HG03095 (cell line): ENCODE measurements at regions not wholly inside any gene's neighbourhood (a gene's known extent, or its start where the extent isn't known, plus 50 kb on each side); places are given as distances from the start of the nearest gene placed in this dataset.
"Not testable (repeated sequence)": the region's sequence is repeated elsewhere in the genome, so short reads cannot be mapped to it uniquely, and the experiment has no call there.

Source experiments
- ATAC-seq: cut with Tn5 transposase; IDR thresholded peaks from one replicate; pipeline ENCODE4 v1.9.1; 2021; ENCODE audit warnings: moderate library complexity; ENCODE audit not compliant: unreplicated experiment

DNA sequence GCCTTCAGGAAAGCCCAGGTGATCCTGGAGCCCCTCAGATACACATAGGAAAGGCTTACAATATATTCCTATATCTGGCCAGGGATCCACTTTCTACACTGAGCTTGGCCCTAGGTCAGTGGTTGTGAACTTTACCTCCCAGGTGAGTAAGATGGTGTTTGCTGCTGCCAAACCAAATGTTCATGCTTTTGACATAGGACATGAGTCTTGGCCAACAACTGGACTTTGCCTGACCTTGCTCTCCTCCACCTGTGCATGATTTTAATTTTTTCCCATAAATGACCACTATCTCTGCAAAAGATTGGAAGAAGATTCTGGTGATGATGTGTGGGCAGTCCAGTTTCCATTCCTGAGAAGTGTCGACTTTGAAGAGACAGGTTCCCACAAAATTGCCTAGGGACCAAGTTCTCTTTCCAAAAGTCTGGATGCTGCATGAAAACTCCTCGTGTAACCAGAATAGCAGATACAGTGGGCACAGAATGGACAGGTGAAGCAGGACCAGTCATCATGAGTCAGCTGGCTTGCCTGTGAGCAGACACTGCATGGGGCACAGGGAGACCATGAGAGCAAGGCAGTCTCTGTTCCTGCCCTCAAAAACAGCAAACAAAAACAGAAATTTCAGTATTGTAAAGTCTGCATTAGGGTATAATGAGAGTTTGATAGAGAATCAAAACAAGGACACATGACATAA, 226.4 kb upstream of the MON1B start:
- no peak for ATAC-seq

GRCh38 chr16:76970087-76970744, 220.8 kb upstream of the MON1B start:
- no peak for ATAC-seq

- ATAC-seq = no peak
Measured at GRCh38 chr16:76970745-76971099, 220.3 kb upstream of the MON1B start.

DNA sequence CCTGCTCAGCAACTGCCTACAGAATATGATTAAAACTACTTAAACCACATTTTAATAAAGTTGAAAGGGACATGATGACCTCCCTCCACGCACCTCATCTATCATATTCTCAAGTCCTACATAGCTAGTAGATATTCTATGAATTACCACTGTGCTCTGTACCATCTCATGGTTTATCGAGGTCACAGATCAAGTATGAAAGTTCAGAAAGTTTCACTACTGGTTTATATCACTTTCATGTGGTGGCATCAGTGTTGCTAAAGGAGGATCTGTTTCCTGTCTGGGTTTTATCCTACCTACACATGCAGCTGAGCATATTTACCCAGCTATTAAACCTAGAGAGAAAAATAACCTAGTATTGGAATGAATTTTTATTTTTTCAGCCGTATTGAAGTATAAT, 214.9 kb upstream of the MON1B start:
- ATAC-seq = peak; percentile 90

DNA sequence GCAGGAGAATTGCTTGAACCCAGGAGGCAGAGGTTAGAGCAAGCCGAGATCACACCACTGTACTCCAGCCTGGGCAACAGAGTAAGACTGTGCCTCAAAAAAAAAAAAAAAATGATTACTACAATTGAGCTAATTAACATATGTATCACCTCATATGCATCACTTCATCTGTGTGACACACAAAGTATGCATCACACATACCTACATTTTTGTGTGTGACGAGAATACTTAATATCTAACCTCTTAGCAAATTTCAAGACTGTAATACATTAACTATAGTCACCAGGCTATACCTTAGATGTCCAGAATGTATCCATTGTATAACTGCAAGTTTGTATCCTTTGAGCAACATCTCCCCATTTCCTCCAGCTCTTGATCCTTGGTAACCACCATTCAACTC, 214.2 kb upstream of the MON1B start:
- no peak for ATAC-seq

DNA sequence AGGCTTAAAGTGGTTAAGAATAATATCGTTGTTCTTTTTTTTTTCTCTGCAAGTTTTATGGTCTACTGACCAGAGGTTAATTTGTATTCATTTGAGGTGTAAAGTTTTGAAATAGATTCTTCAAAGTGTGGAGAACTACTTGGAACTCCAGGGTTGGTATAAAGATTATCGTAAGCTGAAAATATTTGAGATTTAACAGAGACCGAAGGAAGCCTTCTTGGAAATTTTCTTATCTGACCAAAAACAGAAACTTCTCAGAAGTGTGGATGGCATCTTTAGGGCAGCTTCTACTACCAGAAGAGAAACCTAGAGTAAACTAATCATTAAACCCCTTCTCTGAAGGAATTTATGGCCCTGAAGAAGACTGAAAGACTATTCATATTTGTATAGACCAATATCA, 206.8 kb upstream of the MON1B start:
- no peak for ATAC-seq

DNA sequence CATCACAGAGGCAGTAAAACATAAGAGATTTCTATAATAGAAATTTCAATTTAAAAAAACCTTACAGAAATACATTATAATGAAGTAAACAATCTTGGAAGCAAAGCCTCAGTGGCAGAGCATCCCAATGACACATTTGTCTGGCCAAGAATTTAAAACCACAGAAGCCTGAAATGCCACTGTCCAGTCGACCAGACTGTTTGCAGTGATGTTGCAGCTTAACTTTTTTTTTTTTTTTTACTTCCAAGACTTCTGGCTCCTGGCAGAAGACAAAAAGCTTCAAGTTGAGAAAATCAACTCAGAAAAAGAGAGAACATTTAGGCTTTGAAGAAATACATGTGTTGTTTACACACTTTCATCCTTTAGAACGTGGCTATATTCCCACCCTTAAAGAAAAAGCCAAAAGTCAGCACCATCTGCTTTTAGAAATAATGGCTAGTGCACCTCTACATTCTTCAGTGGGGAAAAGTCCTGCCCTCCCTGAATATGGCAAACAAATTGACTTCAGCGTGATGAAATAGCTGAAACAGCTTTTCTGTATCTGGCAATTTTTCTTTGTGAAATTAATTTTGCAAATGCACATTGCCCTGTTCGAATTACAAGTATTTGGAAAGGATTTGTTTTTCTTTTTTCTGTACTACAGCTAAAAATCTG, 205.5 kb upstream of the MON1B start:
- no peak for ATAC-seq

DNA sequence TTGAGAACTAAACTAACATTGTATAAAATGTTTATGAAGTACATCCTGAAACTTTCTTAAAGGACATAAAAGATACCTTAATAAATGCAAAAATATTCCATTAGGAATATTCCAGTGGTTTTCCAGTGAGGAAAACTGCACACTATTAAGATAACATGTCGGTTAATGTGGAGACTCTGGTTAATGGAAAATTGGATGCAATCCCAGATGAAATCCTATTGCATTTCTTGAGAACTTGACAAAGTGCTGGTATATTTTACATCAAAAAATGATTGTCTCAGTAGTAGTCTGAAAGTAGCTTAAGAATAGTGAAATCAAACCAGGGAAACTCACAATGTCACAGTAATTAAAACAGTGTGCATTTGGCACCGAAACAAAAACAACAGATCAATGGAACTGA, 202.5 kb upstream of the MON1B start:
- ATAC-seq = no peak

GRCh38 chr16:77002644-77003043, 188.3 kb upstream of the MON1B start:
- ATAC-seq = no peak

DNA sequence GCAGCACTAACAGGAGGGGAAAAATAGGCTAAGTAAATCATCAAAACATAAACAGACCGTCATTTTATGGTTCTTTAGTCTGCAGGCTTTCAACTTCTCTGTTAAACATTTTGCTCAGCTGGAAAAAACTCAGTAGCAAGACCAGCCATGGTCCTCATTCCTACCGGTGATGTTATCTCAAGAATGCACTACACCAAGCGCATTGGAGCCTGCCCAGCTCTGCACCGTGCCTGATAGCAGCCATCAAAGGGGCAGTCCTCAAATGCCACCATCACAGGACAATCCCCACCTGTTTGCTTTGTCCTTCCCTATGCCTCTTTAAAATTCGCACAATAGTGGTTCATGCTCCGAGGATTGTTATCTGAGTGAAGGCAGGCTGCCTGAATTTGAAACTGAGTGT, 181.5 kb upstream of the MON1B start:
- no peak for ATAC-seq

- no peak for ATAC-seq
Measured at GRCh38 chr16:77014441-77014840, 176.5 kb upstream of the MON1B start.

DNA sequence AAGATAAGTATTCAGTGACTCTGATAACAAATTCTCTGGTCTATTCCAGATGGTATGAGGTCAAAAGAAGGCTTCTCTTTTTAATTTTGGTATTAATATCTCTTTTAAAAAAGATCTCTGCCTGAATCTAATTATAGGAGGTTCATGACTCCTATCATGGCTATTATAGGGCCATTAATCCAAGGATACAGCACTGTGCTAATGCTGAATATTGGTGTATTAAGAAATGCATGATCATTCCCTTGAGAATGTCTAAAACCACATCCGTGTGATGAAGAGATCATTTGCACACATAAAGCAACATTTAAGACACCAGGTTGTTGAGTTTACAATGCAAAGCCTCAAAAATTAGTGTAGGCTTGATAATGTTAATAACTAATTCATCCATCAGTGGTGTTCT, 160.4 kb upstream of the MON1B start:
- ATAC-seq = no peak

GRCh38 chr16:77033516-77033915, 157.5 kb upstream of the MON1B start:
- ATAC-seq = no peak

GRCh38 chr16:77035361-77035760, 155.6 kb upstream of the MON1B start:
- ATAC-seq = no peak

DNA sequence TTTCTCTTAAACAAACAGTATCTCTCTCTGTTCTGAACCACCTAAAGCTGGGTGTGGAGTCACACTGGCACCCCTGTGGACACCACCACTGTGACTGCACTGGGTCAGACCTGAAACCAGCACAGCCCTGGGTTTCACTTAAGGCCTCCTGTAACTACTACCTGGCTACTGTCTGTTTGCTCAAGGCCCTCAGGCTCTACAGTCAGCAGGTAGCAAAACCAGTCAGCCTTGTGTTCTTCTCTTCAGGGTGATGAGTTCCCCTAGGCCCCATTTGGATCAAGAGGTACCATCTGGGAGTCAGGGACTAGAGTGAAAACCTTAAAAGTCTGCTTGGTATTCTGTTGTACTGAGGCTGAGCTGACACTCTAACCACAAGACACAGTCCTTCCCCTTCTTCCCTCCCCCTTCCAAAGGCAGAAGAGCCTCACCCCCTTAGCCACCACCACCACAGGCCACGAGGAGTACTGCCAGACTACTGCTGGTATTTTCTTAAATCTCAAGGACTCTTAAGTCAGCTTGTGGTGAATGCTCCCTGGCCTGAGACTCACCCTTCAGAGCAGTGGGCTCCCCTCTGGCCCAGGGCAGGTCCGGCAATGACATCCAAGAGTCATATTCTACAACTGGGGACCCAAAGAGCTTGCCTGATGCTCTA, 153.2 kb upstream of the MON1B start:
- no peak for ATAC-seq

GRCh38 chr16:77041468-77041867, 149.5 kb upstream of the MON1B start:
- no peak for ATAC-seq

- ATAC-seq = no peak
Measured at GRCh38 chr16:77043076-77043475, 147.9 kb upstream of the MON1B start.

DNA sequence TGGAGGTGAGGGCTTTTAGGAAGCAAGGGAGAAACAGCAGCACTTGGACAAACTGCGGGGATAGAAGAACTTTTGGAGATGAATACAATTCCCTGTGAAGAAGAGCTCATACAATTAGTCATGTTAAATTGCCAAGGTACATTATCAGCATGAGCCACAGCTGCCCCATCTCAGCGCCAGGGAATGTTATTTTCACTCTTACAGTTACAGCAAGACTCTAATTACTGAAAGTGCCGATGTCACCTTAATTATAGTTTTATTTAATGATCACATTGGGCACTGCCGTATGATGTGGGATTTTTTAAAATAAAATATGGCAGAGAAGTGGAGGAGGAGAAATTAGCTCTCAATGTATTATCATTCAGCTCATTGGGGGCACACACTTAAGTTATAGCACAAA, 144.8 kb upstream of the MON1B start:
- ATAC-seq = no peak

- no peak for ATAC-seq
Measured at GRCh38 chr16:77048085-77048484, 142.9 kb upstream of the MON1B start.

DNA sequence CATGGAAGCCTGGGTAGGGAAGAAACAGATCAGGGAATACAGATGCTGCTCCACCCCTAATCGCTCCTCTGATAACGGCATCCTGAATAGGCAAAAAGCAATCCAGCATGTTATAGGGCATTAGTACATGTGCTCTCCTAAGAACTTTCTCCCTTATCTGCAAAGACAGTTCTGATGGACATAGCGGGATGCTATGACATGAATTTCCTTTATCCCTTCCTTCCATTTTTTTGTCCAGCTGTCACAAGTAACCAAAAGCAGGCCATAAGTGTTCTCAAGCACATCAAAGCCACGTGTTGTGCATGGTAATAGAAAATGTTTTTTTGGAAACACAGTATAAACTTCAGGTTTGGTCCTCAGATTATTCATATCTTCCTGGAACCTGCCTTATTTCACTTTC, 141.4 kb upstream of the MON1B start:
- ATAC-seq = no peak

GRCh38 chr16:77056597-77056996, 134.4 kb upstream of the MON1B start:
- not testable (repeated sequence) for ATAC-seq
